NCI-H2081 (cell line): ENCODE measurements at regions not wholly inside any gene's neighbourhood (a gene's known extent, or its start where the extent isn't known, plus 50 kb on each side); places are given as distances from the start of the nearest gene placed in this dataset.
A peak's percentile ranks its signal among the peaks of the same experiment; 100 is the strongest.
"Not testable (repeated sequence)": the region's sequence is repeated elsewhere in the genome, so short reads cannot be mapped to it uniquely, and the experiment has no call there.

Source experiments
- DNase-seq, 2 experiments: peaks; one replicate each; lab custom pipeline; 2025; lab: John Stamatoyannopoulos, UW

GRCh38 chr5:174793684-174794328 is 69.4 kb downstream of the MSX2 start:
- DNase-seq: peak; percentile 6 to 8

GRCh38 chr5:174793076-174793475 is 68.7 kb downstream of the MSX2 start:
- DNase-seq: no peak

DNA sequence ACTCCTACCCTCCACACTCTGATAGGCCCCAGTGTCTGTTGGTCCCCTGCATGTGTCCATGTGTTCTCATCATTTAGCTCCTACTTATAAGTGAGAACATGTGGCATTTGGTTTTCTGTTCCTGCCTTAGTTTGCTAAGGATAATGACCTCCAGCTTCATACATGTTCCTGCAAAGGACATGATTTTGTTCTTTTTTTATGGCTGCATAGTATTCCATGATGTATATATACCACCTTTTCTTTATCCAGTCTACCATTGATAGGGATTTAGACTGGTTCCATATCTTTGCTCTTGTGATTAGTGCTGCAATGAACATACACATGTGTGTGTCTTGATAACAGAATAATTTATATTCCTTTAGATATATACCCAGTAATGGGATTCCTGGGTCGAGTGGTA is 67.9 kb downstream of the MSX2 start:
- DNase-seq: not testable (repeated sequence)

DNA sequence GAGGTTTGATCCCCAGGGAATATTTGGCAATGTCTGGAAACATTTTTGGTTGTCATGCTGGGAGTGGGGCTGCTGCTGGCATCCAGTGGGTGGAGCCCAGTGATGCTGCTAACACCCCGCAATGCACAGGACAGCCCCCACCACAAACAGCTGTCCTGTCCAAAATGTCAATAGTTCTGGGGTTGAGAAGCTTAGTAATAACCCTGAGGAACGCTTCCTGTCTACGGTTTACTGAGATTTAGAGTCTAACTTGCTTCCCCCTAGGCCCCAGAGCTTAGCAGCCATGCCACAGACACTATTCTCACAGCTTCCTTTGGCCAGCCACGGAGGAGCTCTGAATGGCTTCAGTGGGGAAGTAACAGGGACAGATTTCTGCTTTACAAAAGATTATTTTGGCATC is 66.5 kb downstream of the MSX2 start:
- DNase-seq: no peak

DNA sequence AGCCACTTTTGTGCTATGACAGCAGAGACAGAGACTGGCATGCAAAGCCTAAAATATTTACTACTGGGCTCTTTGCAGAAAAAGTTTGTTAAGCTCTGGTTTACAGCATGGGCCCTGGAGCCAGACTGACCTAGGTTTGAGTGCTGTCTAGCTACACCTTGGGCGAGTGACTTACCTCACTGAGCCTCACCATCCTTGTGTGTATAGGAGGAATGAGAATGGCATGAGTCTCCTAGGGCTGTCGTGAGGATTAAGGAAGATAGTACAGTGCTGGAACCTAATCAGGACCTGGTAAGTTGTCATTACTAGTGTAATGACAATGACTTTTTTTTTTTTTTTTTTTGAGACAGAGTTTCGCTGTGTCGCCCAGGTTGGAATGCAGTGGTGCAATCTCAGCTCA is 65.2 kb downstream of the MSX2 start:
- DNase-seq: no peak

GRCh38 chr5:174785120-174785680 is 60.8 kb downstream of the MSX2 start:
- DNase-seq: no peak
